HEK293T (cell line): ENCODE measurements at regions not wholly inside any gene's neighbourhood (a gene's known extent, or its start where the extent isn't known, plus 50 kb on each side); places are given as distances from the start of the nearest gene placed in this dataset.

Experiments
- CTCF ChIA-PET: fragments of 350-600 bp; formaldehyde crosslinking; extraction: SDS; loops from one replicate; lab custom pipeline; 2021; ENCODE audit warnings: antibody characterized with exemption, inconsistent platforms; lab: Yijun Ruan, JAX
- POLR2A ChIA-PET: fragments of 350-600 bp; formaldehyde crosslinking; extraction: SDS; loops from one replicate; lab custom pipeline; 2020; ENCODE audit warnings: antibody characterized with exemption, inconsistent platforms; lab: Yijun Ruan, JAX
- DNase-seq: peaks from one replicate; pipeline ENCODE4 v3.0.0; 2012; ENCODE audit warnings: mixed read lengths; ENCODE audit errors: extremely low spot score
- ARNT ChIP-seq: fragments of 450-650 bp; IDR thresholded peaks from 2 replicates; pipeline ENCODE4 v1.6.1; 2017; ENCODE audit warnings: mild to moderate bottlenecking
- BHLHE40 ChIP-seq: fragments of 450-650 bp; IDR thresholded peaks from 2 replicates; pipeline ENCODE4 v1.6.1; 2016; ENCODE audit warnings: mild to moderate bottlenecking, moderate library complexity, borderline replicate concordance
- CTBP1 ChIP-seq: fragments of 450-650 bp; IDR thresholded peaks from 2 replicates; pipeline ENCODE4 v1.6.1; 2016; ENCODE audit warnings: borderline replicate concordance
- ELF4 ChIP-seq: fragments of 450-650 bp; IDR thresholded peaks from 2 replicates; pipeline ENCODE4 v1.6.1; 2017; ENCODE audit warnings: antibody characterized with exemption
- FOXA1 ChIP-seq: fragments of 450-650 bp; IDR thresholded peaks from 2 replicates; pipeline ENCODE4 v1.6.1; 2016; ENCODE audit warnings: mild to moderate bottlenecking
- FOXK2 ChIP-seq: fragments of 450-650 bp; IDR thresholded peaks from 2 replicates; pipeline ENCODE4 v1.6.1; 2016; ENCODE audit warnings: mild to moderate bottlenecking
- FOXM1 ChIP-seq: fragments of 450-650 bp; IDR thresholded peaks from 2 replicates; pipeline ENCODE4 v1.6.1; 2017; ENCODE audit warnings: mild to moderate bottlenecking, borderline replicate concordance
- HDGF ChIP-seq: fragments of 450-650 bp; IDR thresholded peaks from 2 replicates; pipeline ENCODE4 v1.6.1; 2017; ENCODE audit warnings: antibody characterized with exemption, borderline replicate concordance
- L3MBTL2 ChIP-seq: fragments of 450-650 bp; conservative IDR thresholded peaks from 2 replicates; pipeline ENCODE4 v1.6.1; 2016; ENCODE audit warnings: mild to moderate bottlenecking
- LEF1 ChIP-seq: fragments of 450-650 bp; IDR thresholded peaks from 2 replicates; pipeline ENCODE4 v1.6.1; 2017; ENCODE audit warnings: mild to moderate bottlenecking, borderline replicate concordance
- NFRKB ChIP-seq: fragments of 450-650 bp; IDR thresholded peaks from 2 replicates; pipeline ENCODE4 v1.6.1; 2016; ENCODE audit warnings: mild to moderate bottlenecking, moderate library complexity
- PKNOX1 ChIP-seq: fragments of 450-650 bp; IDR thresholded peaks from 2 replicates; pipeline ENCODE4 v1.6.1; 2016
- SP1 ChIP-seq: fragments of 450-650 bp; IDR thresholded peaks from 2 replicates; pipeline ENCODE4 v1.6.1; 2017
- SUZ12 ChIP-seq: fragments of 450-650 bp; IDR thresholded peaks from 2 replicates; pipeline ENCODE4 v1.6.1; 2016; ENCODE audit warnings: mild to moderate bottlenecking
- TARDBP ChIP-seq: fragments of 450-650 bp; IDR thresholded peaks from 2 replicates; pipeline ENCODE4 v1.6.1; 2016
- ZNF384 ChIP-seq: fragments of 450-650 bp; IDR thresholded peaks from 2 replicates; pipeline ENCODE4 v1.6.1; 2016

DNA sequence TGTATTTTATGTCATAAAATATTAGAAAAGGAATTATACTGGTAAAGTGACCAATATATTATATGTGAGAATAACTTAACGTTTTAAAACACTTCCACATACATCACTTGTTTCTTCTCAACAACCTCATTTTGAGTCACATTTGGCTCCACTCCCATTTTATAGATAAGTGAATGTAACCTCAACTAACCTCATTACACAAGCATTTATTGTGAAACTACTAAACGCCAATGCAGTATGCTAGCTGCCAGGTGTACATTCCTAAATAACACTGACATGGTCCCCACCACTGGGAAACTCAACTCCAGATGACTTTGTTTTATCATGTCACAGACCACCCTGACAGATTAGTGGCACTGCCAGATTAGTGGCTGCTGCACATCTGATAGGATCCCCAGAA lies 249.7 kb upstream of the CNTN4 start:
- CTCF ChIA-PET, result no interaction called here
- POLR2A ChIA-PET, result no interaction called here
- DNase-seq, result no peak
- TF ChIP-seq SUZ12 (no peak), TARDBP (no peak), L3MBTL2 (no peak), BHLHE40 (no peak), PKNOX1 (no peak)

DNA sequence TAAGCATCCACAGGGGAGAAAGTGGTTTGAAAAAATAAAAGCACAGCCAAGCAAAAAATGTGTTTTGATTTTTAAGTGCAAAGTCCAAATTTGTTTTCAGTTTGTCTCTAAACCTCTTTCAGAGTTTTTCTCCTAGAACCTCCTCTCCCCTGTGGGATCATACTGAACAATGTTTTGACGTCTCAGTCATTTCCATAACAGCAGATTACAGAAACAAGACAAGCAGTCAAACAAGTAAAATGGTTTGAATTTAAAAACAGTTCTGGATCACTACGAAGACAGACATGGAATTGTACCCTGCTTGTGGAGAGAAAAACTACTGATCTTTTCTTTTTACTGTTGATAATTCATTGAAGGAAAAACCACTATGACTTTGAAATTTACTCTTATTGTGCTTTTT lies 245.7 kb upstream of the CNTN4 start:
- TF ChIP-seq LEF1 (no peak), TARDBP (no peak), ELF4 (no peak), FOXK2 (no peak), SUZ12 (no peak), SP1 (no peak)
- ChIA-PET POLR2A (no interaction called here), CTCF (no interaction called here)
- no peak for DNase-seq

GRCh38 chr3:1855841-1856240 lies 242.8 kb upstream of the CNTN4 start:
- no peak for DNase-seq
- ChIA-PET POLR2A (no interaction called here), CTCF (no interaction called here)
- TF ChIP-seq FOXA1, result no peak
- TF ChIP-seq FOXK2, result no peak
- TF ChIP-seq SUZ12, result no peak
- no peak for TF ChIP-seq TARDBP
- no peak for TF ChIP-seq NFRKB
- no peak for TF ChIP-seq L3MBTL2
- no peak for TF ChIP-seq ZNF384
- TF ChIP-seq ELF4, result no peak
- no peak for TF ChIP-seq SP1
- TF ChIP-seq ARNT, result no peak
- TF ChIP-seq FOXM1, result no peak
- TF ChIP-seq HDGF, result no peak
- TF ChIP-seq LEF1, result no peak
- TF ChIP-seq BHLHE40, result no peak
- TF ChIP-seq PKNOX1, result no peak
- TF ChIP-seq CTBP1, result no peak

DNA sequence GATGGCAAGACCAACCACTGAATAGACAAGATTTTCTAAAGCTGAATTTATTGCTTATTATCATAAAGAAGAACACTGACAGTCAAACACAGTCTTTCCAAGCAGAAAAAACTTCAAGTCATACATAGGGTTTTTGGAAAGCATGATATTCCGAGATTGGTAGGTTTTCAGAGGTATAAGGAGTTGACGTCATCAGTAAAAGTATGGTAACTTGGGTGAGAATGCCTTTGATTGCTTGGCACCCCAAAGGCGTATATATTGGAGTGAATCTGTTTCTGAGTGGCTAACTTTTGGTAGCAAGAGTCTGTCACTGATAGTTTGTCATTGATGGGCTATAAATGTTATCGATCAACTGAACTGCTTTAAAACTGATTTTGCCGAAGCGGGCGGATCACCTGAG lies 227.9 kb upstream of the CNTN4 start:
- no peak for TF ChIP-seq SP1
- no peak for TF ChIP-seq FOXK2
- TF ChIP-seq CTBP1, result no peak
- no peak for TF ChIP-seq ARNT
- TF ChIP-seq BHLHE40, result no peak
- no peak for TF ChIP-seq LEF1
- no peak for TF ChIP-seq NFRKB
- TF ChIP-seq HDGF, result no peak
- no peak for TF ChIP-seq TARDBP
- DNase-seq, result no peak
- ChIA-PET CTCF (no interaction called here), POLR2A (no interaction called here)

GRCh38 chr3:1883534-1883933 lies 215.1 kb upstream of the CNTN4 start:
- TF ChIP-seq HDGF (no peak), FOXA1 (no peak)
- no peak for DNase-seq
- POLR2A ChIA-PET, result no interaction called here
- CTCF ChIA-PET, result no interaction called here

DNA sequence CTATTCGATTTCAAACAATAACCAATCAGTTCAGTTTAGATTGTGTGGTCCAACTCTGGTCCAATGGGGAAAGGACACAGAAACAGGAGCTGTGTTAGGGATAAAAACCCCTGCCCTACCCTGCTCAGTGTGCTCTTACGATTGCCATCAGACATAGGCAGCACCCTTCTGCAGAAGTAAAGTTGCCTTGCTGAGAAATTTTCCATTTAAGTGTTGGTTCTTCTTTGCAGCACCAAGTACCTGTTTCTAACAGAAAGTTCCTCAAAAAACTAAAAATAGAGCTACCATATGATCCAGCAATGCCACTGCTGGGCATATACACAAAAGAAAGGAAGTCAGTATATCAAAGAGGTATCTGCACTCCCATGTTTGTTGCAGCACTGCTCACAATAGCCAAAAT lies 206.2 kb upstream of the CNTN4 start:
- TF ChIP-seq SUZ12 (no peak), BHLHE40 (no peak), FOXA1 (no peak), FOXM1 (no peak), TARDBP (no peak), ZNF384 (no peak), CTBP1 (no peak), HDGF (no peak), NFRKB (no peak)
- ChIA-PET CTCF (no interaction called here), POLR2A (no interaction called here)
- DNase-seq, result no peak

DNA sequence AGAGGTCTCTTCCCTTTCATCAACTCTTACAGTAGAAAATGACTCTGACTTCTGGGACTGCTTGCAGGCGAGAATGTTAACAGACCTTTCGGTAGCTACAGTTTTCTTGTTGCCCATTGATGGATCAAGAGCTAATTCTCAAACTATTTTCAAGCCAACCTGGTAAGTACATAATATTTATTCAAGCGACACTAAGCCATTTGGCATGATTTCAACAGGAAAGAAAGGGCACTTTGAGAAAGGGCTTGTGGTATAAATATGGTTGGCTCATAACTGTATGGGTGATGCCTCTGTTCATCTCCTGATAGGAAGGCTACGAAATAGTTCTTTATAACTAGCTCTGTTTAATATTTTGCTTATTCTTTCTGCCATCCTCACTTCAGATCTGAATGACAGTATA lies 196.2 kb upstream of the CNTN4 start:
- DNase-seq, result no peak
- TF ChIP-seq SUZ12 (no peak), CTBP1 (no peak), FOXK2 (no peak), SP1 (no peak), L3MBTL2 (no peak), ZNF384 (no peak), FOXA1 (no peak), ELF4 (no peak), TARDBP (no peak), ARNT (no peak)

GRCh38 chr3:1903111-1903510 lies 195.6 kb upstream of the CNTN4 start:
- ChIA-PET CTCF (no interaction called here), POLR2A (no interaction called here)
- TF ChIP-seq BHLHE40 (no peak), ARNT (no peak), SUZ12 (no peak)
- no peak for DNase-seq

More for the DNA sequence above, 196.2 kb upstream of the CNTN4 start:
- POLR2A ChIA-PET, result no interaction called here
- CTCF ChIA-PET, result no interaction called here
